GM21447 (cell line): ENCODE measurements at regions not wholly inside any gene's neighbourhood (a gene's known extent, or its start where the extent isn't known, plus 50 kb on each side); places are given as distances from the start of the nearest gene placed in this dataset.

Experiments used
- ATAC-seq: cut with Tn5 transposase; IDR thresholded peaks from one replicate; pipeline ENCODE4 v1.9.1; 2021; ENCODE audit not compliant: unreplicated experiment

GRCh38 chr7:131011432-131011742 is 277.4 kb upstream of the KLF14 start:
- no peak for ATAC-seq

DNA sequence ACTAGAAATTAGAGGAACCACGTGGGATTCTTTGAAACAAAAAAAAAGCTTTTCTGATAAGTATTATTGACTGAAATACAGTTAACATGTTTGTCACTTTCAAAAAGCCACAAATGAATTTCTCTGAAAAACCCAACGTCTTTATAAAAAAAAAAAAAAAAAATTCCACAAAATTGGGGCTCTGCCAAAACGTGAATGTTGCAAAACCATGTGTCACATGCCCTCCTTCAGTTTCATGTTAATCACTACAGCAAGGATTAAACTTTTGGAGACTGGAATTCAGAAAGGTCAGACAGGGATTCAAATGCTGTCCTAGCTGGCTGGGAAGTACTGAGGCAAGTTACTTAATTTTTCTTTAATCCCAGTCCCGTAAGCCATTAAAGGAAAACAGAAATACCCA is 278.0 kb upstream of the KLF14 start:
- no peak for ATAC-seq

DNA sequence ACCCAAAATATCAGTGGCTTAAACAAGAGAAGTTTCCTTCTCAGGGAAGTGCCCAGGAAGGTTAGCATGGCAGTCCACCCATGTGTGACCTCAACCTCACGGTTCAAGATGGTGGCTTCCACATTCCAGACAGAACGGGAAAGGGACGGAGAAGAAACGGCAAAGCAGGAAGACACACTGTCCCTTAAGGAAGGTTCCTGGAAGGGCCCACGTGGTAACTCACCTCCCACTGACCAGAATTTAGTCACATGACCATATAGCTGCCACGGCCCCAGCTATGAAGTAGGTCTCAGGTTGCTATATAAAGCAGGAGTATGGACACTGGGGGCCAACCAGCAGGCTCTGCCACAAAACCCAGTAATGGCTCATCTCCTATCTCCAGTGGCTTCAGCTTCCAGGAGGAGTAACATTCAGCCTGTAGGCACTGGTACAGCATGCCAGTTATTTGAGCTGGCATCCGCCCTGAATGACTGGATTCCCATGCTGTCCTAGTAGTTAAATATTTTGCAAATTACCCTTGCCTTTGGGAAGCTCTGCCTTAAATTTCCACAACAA is 278.5 kb upstream of the KLF14 start:
- no peak for ATAC-seq

GRCh38 chr7:131013716-131014115 is 279.7 kb upstream of the KLF14 start:
- no peak for ATAC-seq

GRCh38 chr7:131014906-131015656 is 281.1 kb upstream of the KLF14 start:
- ATAC-seq = no peak

- ATAC-seq = no peak
Observed at GRCh38 chr7:131015657-131015958, 281.6 kb upstream of the KLF14 start.

DNA sequence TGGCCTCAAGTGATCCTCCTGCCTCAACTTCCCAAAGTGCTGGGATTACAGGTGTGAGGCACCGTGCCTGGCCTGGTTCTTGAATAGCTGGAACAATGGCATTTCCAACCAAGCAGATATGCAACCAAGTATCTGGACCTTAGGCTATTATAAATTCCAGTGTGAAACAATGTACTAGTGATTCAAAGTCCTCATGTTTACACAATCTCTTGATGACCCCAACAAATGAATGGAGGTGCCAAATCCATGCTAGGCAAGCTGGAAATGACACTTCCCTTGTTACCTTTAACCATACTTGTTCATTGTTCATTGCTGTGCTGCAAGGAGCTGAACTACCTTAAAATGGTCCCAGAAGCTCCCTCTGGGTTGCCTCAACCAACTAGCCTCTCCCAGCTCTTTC is 282.2 kb upstream of the KLF14 start:
- ATAC-seq = no peak

DNA sequence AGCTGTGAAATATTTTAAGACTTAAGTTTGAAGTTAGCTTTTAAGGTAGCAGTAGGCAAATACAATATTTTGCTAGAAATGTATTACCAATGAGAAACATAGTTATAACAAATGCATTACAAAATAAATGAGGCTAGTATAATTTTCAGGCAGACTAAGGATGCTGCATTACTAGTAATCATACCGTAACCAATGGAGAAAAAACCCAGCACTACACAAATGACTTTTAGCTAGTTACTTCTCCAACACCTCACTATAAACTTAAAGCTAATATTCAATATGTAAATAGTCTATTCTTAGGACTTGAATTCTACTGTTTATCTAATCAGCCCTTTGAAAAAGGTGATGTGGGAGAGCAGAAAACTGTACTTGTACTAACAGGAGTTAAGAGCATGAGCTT is 285.3 kb upstream of the KLF14 start:
- no peak for ATAC-seq

DNA sequence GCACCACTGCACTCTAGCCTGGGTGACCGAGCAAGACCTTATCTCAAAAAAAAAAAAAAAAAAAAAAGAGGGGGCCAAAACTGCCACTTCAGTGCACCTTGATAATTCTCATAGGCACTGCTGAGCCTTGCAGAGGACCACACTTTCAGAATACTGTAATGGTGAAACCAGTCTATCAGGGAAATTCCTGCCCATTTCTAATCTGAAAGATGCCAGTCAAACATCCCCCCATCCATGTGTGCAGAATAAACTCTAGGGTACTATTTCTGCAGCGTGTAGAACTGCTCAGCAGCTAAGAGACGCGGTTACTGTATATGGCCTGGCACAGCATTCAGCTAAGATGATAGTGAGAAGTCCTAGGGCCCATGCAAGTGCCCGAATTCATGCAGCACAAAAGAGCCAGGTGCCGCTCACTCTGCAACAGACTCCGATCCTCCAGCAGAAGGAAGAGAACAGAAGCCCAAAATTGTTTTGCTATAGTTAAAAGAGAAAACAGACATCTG is 286.8 kb upstream of the KLF14 start:
- peak; percentile 50 for ATAC-seq

- peak; percentile 63 for ATAC-seq
Observed at GRCh38 chr7:131021460-131021859, 287.5 kb upstream of the KLF14 start.

DNA sequence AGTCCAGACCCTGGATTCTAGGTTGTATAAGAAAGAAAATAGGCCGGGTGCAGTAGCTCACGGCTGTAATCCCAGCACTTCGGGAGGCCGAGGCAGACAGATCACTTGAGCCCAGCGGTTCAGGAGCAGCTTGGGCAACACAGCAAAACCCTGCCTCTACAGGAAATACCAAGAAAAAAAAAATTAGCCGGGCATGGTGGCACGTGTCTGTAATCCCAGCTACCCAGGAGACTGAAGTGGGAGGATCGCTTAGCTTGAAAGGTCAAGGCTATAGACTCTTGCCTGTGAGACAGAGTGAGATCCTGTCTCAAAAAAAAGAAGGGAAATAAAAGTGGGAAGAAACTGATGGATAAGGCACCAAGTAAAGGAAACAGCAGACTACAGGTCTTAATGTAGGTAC is 287.9 kb upstream of the KLF14 start:
- no peak for ATAC-seq

GRCh38 chr7:131026297-131027000 is 292.4 kb upstream of the KLF14 start:
- ATAC-seq = peak; percentile 33

GRCh38 chr7:131027287-131027773 is 293.3 kb upstream of the KLF14 start:
- ATAC-seq = no peak

DNA sequence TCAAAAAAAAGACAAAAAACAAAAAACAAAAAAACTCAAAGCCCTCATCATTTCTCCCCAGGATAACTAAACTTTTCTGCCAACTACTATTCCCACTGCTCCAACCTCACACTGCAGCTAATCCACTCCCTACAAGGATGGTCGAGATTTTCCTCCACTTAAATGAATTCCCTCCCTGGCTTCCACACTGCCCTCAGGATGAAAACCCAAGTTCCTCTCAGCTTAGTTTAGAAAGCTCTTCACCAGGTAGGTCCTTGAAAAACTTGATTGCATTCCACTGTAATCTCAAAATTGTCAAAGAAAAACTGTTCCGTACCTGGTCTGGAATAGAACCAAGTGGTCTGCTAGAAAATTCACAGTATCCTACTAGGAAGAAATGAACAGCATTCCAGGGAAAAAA is 294.3 kb upstream of the KLF14 start:
- no peak for ATAC-seq

GRCh38 chr7:131029002-131029401 is 295.0 kb upstream of the KLF14 start:
- no peak for ATAC-seq

- peak; percentile 63 for ATAC-seq
Observed at GRCh38 chr7:131031099-131031868, 296.4 kb upstream of the MKLN1 start.

GRCh38 chr7:131032786-131033185 is 294.9 kb upstream of the MKLN1 start:
- ATAC-seq = no peak

DNA sequence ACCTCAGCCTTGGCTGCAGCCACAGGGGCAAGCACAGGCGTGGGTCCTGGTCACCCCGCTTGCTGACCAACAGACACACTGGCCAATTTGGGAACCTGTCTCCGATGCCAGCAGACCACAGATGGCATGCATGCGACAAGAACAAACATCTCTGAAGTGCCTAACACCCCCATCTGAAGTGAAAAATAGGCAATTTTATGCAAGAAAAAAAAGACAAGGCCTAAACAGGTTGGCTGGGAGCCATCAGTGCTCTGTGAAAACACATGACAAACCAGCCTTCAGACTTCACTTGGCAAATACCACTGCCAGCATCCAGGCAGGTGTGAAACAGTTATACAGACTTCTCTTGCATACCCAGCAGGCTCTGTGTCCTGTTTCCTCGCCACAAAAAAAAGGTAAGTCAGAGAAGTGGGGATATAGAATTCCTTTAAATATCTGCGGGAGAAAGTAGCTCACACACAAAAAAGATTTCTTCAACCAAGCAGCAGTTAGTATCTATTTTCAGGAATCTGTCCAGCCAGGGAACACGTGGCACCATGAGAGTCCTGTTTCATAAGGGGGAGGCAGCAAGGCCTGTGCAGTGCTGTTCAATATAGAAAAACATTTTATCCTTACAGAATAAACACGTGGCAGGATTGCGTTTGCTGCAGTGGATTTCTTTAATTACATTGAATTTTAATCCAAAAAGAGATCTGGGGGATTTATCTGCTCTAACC is 293.4 kb upstream of the MKLN1 start:
- ATAC-seq = no peak

DNA sequence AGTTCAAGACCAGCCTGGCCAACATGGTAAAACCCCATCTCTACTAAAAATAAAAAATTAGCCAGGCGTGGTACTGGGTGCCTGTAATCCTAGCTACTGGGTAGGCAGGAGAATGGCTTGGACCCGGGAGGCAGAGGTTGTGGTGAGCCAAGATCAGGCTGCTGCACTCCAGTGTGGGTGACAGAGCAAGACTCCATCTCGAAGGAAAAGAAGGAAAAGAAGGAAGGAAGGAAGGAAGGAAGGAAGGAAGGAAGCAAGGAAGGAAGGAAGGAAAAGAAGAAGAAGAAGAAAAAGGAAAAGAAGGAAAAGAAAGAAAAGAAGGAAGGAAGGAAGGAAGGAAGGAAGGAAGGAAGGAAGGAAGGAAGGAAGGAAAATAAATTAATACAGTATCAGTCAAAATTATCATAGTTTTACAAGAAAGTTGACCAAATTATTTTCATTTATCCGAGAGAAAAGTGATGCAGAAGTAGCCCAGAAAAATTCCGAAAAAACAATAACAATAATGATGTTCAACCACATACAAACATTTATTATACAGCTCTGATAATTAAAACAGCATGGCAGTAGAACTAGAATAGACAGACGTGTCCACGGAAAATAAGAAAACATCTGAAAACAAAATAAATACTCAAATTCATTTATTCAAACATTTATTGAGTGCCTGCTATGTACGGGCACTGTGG is 292.4 kb upstream of the MKLN1 start:
- no peak for ATAC-seq

- no peak for ATAC-seq
Observed at GRCh38 chr7:131038153-131038552, 289.5 kb upstream of the MKLN1 start.
